Gastroesophageal sphincter (tissue), 3 donors: ENCODE measurements at regions not wholly inside any gene's neighbourhood (a gene's known extent, or its start where the extent isn't known, plus 50 kb on each side); places are given as distances from the start of the nearest gene placed in this dataset.

ENCODE experiments used
- CTCF ChIP-seq, 4 experiments: fragments of 200-600 bp in 2 of 4; fragments of 450-650 bp in 2 of 4; sonication (generic) in 1 of 4; IDR thresholded peaks; one replicate each; pipeline ENCODE4 v1.5.1; 2017 to 2019; ENCODE audit warnings: antibody characterized with exemption in 4 of 4, mild to moderate bottlenecking in 2 of 4, moderate library complexity in 2 of 4
- EP300 ChIP-seq: sonication (generic); formaldehyde crosslinking; IDR thresholded peaks from one replicate; pipeline ENCODE4 v1.6.1; 2017; ENCODE audit warnings: antibody characterized with exemption, mild to moderate bottlenecking

- TF ChIP-seq EP300, result no peak
- TF ChIP-seq CTCF (IDR thresholded peaks at IDR 0.05), result no peak
These were observed 696.9 kb downstream of the DNAJB9 start for GRCh38 chr7:109266610-109267009.
